PC-9 (cell line): ENCODE measurements at regions not wholly inside any gene's neighbourhood (a gene's known extent, or its start where the extent isn't known, plus 50 kb on each side); places are given as distances from the start of the nearest gene placed in this dataset.

Source experiments
- CTCF ChIP-seq: fragments of 200-600 bp; sonication (generic); conservative IDR thresholded peaks from 2 replicates; pipeline ENCODE4 v1.6.1; 2017; ENCODE audit warnings: mixed run types, antibody characterized with exemption, mild to moderate bottlenecking, moderate library complexity
- EZH2 ChIP-seq: fragments of 200-600 bp; sonication (generic); IDR thresholded peaks from 2 replicates; pipeline ENCODE4 v1.8.0; 2017; ENCODE audit warnings: antibody characterized with exemption, low read depth

GRCh38 chr7:155992538-155992937, 180.3 kb upstream of the SHH start:
- TF ChIP-seq CTCF (no peak), EZH2 (no peak)
